DND-41 (cell line): ENCODE measurements at regions not wholly inside any gene's neighbourhood (a gene's known extent, or its start where the extent isn't known, plus 50 kb on each side); places are given as distances from the start of the nearest gene placed in this dataset.

Source experiments
- ATAC-seq: fragments of 200-7000 bp; cut with Tn5 transposase; 3 replicates; pipeline ENCODE4 v1.9.1; 2021; ENCODE audit warnings: low read depth; ENCODE audit not compliant: insufficient read depth
- DNase-seq: peaks from one replicate; pipeline ENCODE4 v3.0.0-alpha.2; 2020
- H2AFZ ChIP-seq: 2 replicates; pipeline ENCODE4 v1.6.0; 2012; ENCODE audit warnings: low read depth, low read length
- H3K27ac ChIP-seq: 2 replicates; pipeline ENCODE4 v1.5.1; 2012; ENCODE audit warnings: low read length, inconsistent platforms
- H3K27me3 ChIP-seq: fragments of 200-600 bp; sonication (generic); 2 replicates; pipeline ENCODE4 v1.6.0; 2012; ENCODE audit warnings: low read length, mild to moderate bottlenecking, inconsistent platforms; ENCODE audit not compliant: insufficient read depth, poor library complexity
- H3K36me3 ChIP-seq: 2 replicates; pipeline ENCODE4 v1.5.1; 2012; ENCODE audit warnings: low read length, inconsistent platforms; ENCODE audit not compliant: insufficient read depth
- H3K4me1 ChIP-seq: 2 replicates; pipeline ENCODE4 v1.5.1; 2012; ENCODE audit warnings: mild to moderate bottlenecking, low read length; ENCODE audit not compliant: insufficient read depth
- H3K4me2 ChIP-seq: 2 replicates; pipeline ENCODE4 v1.6.0; 2012; ENCODE audit warnings: mild to moderate bottlenecking, moderate library complexity, low read length, inconsistent platforms; ENCODE audit not compliant: insufficient read depth
- H3K4me3 ChIP-seq, 2 experiments: fragments of 200-600 bp in 1 of 2; shearing (Covaris generic) in 1 of 2; 2 replicates each; pipeline ENCODE4 v1.5.1; 2012 to 2016; ENCODE audit warnings: inconsistent platforms in 2 of 2, low read length in 2 of 2, mild to moderate bottlenecking in 2 of 2, low read depth in 1 of 2, moderate library complexity in 1 of 2
- H3K79me2 ChIP-seq: 2 replicates; pipeline ENCODE4 v1.6.0; 2012; ENCODE audit warnings: low read length, inconsistent platforms; ENCODE audit not compliant: insufficient read depth
- H3K9ac ChIP-seq: 2 replicates; pipeline ENCODE4 v1.6.0; 2012; ENCODE audit warnings: low read depth, mild to moderate bottlenecking, inconsistent platforms, low read length, moderate library complexity
- H3K9me3 ChIP-seq: 2 replicates; pipeline ENCODE4 v1.5.1; 2012; ENCODE audit warnings: low read length, moderate library complexity, mild to moderate bottlenecking, inconsistent platforms; ENCODE audit not compliant: insufficient read depth, severe bottlenecking
- H4K20me1 ChIP-seq: 2 replicates; pipeline ENCODE4 v1.6.0; 2012; ENCODE audit warnings: low read length; ENCODE audit not compliant: insufficient read depth
- CTCF ChIP-seq: IDR thresholded peaks from 2 replicates; pipeline ENCODE4 v1.5.1; 2012; ENCODE audit warnings: borderline replicate concordance, low read length, moderate library complexity, mild to moderate bottlenecking; ENCODE audit not compliant: poor library complexity, severe bottlenecking; ENCODE audit errors: extremely low read depth
- EZH2 ChIP-seq: IDR thresholded peaks from 3 replicates; pipeline ENCODE4 v1.6.1; 2012; ENCODE audit warnings: borderline replicate concordance, low read depth, mild to moderate bottlenecking, moderate library complexity, low read length, inconsistent platforms; ENCODE audit not compliant: severe bottlenecking

DNA sequence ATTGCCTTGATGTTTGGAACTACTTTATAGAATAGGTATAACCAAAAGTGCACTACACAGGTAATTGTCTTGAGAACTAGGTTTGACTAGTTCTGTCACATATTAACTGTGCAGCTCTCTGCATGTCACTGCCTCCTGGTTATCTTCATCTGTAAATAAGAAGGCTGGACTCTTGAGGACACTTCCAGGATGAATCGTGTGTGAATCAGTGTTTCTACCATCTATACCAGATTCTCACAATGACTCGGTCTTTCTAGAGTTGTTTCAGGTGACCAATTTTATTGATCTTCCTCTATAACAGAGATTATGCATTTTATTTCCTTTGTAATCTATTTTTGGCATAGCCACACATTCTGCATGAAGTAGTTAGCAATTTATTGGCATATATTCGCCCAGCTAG is 1181.0 kb upstream of the TENM4 start:
- DNase-seq, result no peak
- Histone ChIP-seq H3K36me3 (no peaks in the 10 kb centered on the region), H3K4me1 (no peaks in the 10 kb centered on the region), H3K27me3 (no peaks in the 10 kb centered on the region), H3K9ac (no peak overlapping the region), H3K4me2 (no peak overlapping the region), H4K20me1 (no peaks in the 10 kb centered on the region), H2AFZ (no peak overlapping the region), H3K4me3 (no peak overlapping the region), H3K9me3 (no peaks in the 10 kb centered on the region), H3K79me2 (no peaks in the 10 kb centered on the region), H3K27ac (no peak overlapping the region)
- TF ChIP-seq CTCF (no peak), EZH2 (no peak)
- no peak for ATAC-seq

GRCh38 chr11:80620867-80621266 is 1180.0 kb upstream of the TENM4 start:
- Histone ChIP-seq H3K4me1 (no peaks in the 10 kb centered on the region), H3K9ac (no peak overlapping the region), H3K4me3 (no peak overlapping the region), H3K79me2 (no peaks in the 10 kb centered on the region), H3K27ac (no peak overlapping the region), H3K27me3 (no peaks in the 10 kb centered on the region), H3K36me3 (no peaks in the 10 kb centered on the region), H4K20me1 (no peaks in the 10 kb centered on the region), H3K9me3 (no peaks in the 10 kb centered on the region), H2AFZ (no peak overlapping the region), H3K4me2 (no peak overlapping the region)
- no peak for ATAC-seq
- DNase-seq, result no peak
- TF ChIP-seq EZH2, result no peak
- no peak for TF ChIP-seq CTCF

DNA sequence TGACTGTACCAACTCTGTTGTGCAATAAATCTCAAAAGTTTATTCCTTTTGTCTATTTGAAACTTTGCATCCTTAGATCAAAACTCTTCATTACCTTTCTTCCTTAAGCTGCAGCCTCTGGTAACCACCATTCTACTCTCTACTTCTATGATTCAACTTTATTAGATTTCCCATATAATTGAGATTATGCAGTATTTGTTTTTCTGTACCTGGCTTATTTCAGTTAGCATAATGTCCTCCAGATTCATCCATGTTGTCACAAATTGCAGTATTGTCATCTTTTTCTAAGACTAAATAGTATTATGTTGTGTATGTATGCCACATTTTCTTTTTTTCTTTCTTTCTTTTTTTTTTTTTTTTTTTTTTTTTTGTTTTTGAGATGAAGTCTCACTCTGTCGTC is 1176.3 kb upstream of the TENM4 start:
- H3K36me3 ChIP-seq, result no peaks in the 10 kb centered on the region
- no peaks in the 10 kb centered on the region for H3K27me3 ChIP-seq
- H3K4me3 ChIP-seq, result no peak overlapping the region
- TF ChIP-seq EZH2 (no peak), CTCF (no peak)
- H3K79me2 ChIP-seq, result no peaks in the 10 kb centered on the region
- no peaks in the 10 kb centered on the region for H4K20me1 ChIP-seq
- DNase-seq, result no peak
- H3K27ac ChIP-seq, result no peak overlapping the region
- H3K9ac ChIP-seq, result no peak overlapping the region
- no peaks in the 10 kb centered on the region for H3K4me1 ChIP-seq
- no peak overlapping the region for H3K4me2 ChIP-seq
- no peak overlapping the region for H2AFZ ChIP-seq
- no peaks in the 10 kb centered on the region for H3K9me3 ChIP-seq
- no peak for ATAC-seq
